Ectodermal cell (in vitro differentiated cells): ENCODE measurements at regions not wholly inside any gene's neighbourhood (a gene's known extent, or its start where the extent isn't known, plus 50 kb on each side); places are given as distances from the start of the nearest gene placed in this dataset.

Source experiments
- H3K27ac ChIP-seq: 2 replicates; pipeline ENCODE4 v1.7.0; 2013; ENCODE audit warnings: mild to moderate bottlenecking, low read depth, low read length; ENCODE audit not compliant: insufficient read depth, poor library complexity, severe bottlenecking
- H3K27me3 ChIP-seq: 2 replicates; pipeline ENCODE4 v1.7.0; 2013; ENCODE audit warnings: mild to moderate bottlenecking, low read length; ENCODE audit not compliant: insufficient read depth, control insufficient read depth, poor library complexity, severe bottlenecking
- H3K36me3 ChIP-seq: one replicate; pipeline ENCODE4 v1.7.0; 2013; ENCODE audit warnings: low read length; ENCODE audit not compliant: control insufficient read depth, insufficient read depth
- H3K4me1 ChIP-seq: one replicate; pipeline ENCODE4 v1.7.0; 2013; ENCODE audit warnings: low read length; ENCODE audit not compliant: control insufficient read depth, insufficient read depth
- H3K4me3 ChIP-seq: 2 replicates; pipeline ENCODE4 v1.7.0; 2013; ENCODE audit warnings: low read depth, low read length, control low read depth; ENCODE audit not compliant: insufficient read depth
- H3K9me3 ChIP-seq: 2 replicates; pipeline ENCODE4 v1.7.0; 2013; ENCODE audit warnings: mild to moderate bottlenecking, low read length, moderate library complexity; ENCODE audit not compliant: control insufficient read depth
- WGBS, 2 experiments: methylation state at CpG; one replicate each; pipeline ENCODE4 v1.1.7; 2013; ENCODE audit warnings: missing lambda C conversion rate in 2 of 2; 5-methylcytosine and 5-hydroxymethylcytosine counted together

DNA sequence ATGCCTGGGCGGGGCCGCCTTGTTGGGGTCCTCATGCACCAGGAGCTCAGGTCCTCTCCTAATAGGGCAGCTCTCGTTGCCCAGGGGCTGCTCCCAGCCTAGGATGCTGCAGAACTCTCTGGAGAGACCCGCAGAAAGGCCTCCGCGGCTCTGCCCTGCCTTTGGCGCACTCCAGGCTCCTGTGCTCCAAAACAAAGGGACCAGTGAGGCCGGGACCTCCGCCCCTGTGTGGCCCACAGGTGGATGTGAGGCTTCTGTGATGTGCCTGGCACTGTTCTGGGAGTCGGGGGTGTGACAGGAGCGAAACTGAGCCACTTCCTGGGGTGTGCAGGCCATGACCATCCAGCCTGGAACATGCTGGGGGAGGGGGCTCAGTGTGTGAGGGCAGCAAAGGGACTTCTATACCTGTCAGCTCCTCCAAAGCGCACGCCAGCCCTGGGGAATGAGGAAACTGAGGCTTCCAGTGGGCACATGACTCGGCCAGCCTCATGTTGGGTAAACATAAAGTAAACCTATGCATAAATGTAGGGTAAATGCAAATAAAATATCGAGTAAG, 153.2 kb downstream of the IRF8 start:
- Histone ChIP-seq H3K9me3 (no peaks in the 10 kb centered on the region), H3K27me3 (no peaks in the 10 kb centered on the region), H3K4me3 (no peak overlapping the region), H3K4me1 (peaks cover 7% of the 10 kb centered on the region), H3K27ac (no peak overlapping the region), H3K36me3 (no peaks in the 10 kb centered on the region)
- WGBS, 2 experiments: 88 to 89% methylated on average over 14 of the region's 15 CpGs

DNA sequence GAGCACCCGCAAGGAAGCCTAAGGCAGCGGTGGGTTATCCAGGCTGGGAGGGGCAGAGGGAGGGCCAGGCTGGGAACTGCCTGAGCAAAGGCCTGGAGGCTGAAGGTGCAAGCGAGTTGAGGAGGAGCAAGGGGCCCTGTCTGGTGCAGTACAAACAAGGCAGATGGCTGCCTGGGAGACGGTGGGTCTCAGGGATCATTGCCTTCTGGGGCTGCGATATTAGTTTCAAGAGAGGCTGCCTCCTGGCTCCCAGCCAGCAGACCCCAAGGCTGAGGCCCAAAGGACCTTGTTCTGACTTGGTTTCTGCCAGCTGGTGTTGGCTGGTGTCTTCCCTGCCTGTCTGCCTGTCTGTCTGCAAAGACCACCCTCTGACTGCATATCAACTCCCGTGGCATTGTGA, 154.0 kb downstream of the IRF8 start:
- Histone ChIP-seq H3K4me3 (no peak overlapping the region), H3K9me3 (no peaks in the 10 kb centered on the region), H3K27ac (no peak overlapping the region), H3K4me1 (peaks cover 7% of the 10 kb centered on the region), H3K36me3 (no peaks in the 10 kb centered on the region), H3K27me3 (no peaks in the 10 kb centered on the region)
- 88 to 89% methylated on average over 6 of the region's 6 CpGs for WGBS, 2 experiments

DNA sequence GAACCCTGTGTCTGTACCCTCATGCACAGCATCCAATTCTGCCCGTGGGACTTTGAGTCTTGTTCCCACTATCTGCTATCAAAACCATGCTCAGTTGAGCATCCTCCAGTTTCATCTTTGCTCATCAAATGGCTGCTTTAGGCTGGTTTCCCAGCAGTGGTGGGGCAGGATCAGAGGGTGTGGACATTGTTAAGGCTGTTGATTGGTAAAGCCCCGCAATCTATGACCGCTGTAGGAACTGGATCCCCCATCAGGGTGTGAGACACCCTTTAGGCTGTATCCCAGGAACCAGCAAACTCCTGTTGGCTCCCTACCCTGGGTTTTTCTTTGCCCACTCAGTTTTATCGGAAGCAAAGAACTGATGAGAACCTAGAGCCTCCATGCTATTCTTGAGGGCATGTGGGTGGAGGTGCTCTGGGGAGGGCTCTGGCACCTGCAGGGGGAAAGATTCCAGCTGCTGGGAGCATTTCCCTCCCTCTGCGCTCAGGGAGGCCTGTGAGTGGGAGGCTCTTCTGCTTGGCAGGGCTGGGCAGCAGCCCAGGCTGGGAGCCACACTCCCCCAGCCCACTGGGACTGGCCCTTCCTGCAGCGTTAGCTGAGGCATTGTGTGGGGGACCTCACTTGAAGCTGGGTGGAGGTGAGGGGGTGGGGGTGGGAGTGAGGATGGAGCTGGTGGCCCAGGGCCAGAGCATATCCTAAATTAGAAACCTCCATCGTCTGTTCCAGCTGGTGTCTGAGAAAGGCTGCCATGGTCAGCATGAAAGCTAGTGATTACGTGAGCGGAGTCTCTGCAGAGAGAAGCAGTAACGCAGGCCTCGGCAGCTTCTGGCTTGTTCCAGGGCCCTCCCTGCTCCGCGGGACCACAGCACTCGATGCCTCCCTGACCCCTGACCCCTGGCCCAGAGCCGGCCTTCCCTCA, 160.6 kb downstream of the IRF8 start:
- WGBS, 2 experiments: 79 to 81% methylated on average over 15 of the region's 15 CpGs
- no peaks in the 10 kb centered on the region for H3K4me1 ChIP-seq
- H3K36me3 ChIP-seq: no peaks in the 10 kb centered on the region
- peaks cover 11% of the 10 kb centered on the region for H3K27me3 ChIP-seq
- H3K4me3 ChIP-seq: no peak overlapping the region
- H3K27ac ChIP-seq: no peak overlapping the region
- no peaks in the 10 kb centered on the region for H3K9me3 ChIP-seq

DNA sequence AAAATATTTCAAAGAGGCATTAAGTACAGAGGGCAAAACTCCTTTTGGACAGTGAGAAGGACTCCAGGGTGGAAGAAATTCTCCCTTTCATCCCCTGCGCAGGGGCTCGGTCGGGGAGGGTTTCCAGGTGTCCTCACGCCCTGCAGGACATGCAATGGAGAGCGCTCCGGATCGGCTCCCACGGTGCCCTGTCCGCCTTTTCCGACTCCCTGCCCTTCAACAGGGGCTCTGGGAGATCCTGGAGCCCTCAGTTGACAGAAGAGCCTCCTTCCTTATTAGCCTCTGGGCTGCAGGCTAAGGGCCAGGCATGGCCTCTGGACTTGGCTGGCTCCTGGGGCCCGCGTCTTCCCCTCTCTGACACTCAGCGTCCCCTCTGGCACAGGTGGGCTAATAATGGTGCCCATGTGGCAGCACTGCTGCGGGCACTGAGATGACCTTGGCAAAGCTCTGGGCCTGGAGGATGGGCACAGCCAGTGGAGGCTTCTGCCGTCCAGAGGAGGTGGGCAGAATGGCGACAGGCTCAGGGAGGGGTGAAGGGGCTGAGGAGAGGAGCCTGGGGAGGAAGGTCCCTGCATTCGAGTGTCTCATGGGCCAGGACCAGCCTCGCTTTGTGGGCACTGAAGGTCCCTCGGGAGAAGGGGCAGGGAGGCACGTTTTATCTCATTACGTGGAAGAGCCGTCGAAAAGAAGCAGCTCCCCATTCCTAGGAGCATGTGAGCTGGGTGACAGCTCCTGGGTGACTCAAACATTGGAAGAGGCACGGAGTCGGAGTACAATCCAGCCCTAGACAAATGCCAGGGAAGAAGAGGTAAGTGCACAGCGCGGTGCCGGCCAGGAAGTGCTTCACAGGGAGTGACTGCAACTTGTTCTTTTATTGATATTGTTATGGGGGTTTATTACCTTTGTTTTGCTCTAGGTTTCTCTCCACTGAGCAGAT, 161.7 kb downstream of the IRF8 start:
- Histone ChIP-seq H3K4me3 (no peak overlapping the region), H3K4me1 (no peaks in the 10 kb centered on the region), H3K27me3 (peaks cover 11% of the 10 kb centered on the region), H3K9me3 (no peaks in the 10 kb centered on the region), H3K36me3 (no peaks in the 10 kb centered on the region), H3K27ac (no peak overlapping the region)
- WGBS, 2 experiments: 92% methylated on average over 28 of the region's 28 CpGs

DNA sequence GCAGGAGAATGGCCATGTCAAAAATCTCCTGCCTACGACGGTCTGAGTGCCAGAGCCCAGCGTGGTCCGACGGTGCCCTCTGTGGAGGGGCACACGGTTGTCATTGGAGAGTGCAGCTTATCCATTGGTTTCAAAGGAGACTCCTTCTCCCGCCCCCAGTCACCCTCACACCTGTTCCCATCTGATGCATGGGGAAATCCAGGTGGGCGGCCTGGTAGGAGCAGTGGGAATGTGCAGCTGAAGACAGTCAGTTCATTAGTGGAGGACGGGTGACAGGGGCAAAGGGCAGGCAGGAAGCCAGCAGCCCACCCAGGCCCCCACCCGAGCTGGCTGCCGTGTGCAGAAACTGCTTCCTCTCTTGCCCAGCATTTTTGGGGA, 162.3 kb downstream of the IRF8 start:
- Histone ChIP-seq H3K27me3 (peaks cover 12% of the 10 kb centered on the region), H3K4me1 (no peaks in the 10 kb centered on the region), H3K9me3 (no peaks in the 10 kb centered on the region), H3K27ac (no peak overlapping the region), H3K4me3 (no peak overlapping the region), H3K36me3 (no peaks in the 10 kb centered on the region)
- WGBS, 2 experiments: 88 to 89% methylated on average over 11 of the region's 11 CpGs

DNA sequence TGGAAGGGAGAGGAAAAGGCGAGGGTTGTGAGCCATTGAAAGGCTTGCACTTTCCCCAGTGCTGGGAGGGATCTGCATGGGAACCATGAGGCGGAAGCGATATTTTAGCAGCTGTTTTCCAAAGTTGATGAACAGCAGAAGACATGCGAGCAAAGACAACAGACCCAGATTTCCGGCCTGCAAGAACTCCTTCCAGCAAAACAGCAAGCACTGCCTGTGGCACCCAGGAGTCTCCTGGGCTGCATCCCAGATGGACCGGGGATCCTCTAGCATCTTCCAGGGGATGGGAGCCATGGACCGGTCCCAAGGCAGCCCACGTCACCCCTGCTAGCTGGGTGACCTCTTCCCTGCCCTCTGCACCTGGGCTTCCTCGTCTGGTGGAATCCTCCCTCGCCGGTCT, 162.8 kb downstream of the IRF8 start:
- Histone ChIP-seq H3K9me3 (no peaks in the 10 kb centered on the region), H3K4me3 (no peak overlapping the region), H3K27ac (no peak overlapping the region), H3K36me3 (no peaks in the 10 kb centered on the region), H3K4me1 (no peaks in the 10 kb centered on the region), H3K27me3 (peaks cover 16% of the 10 kb centered on the region)
- WGBS, 2 experiments: 91 to 93% methylated on average over 11 of the region's 11 CpGs

DNA sequence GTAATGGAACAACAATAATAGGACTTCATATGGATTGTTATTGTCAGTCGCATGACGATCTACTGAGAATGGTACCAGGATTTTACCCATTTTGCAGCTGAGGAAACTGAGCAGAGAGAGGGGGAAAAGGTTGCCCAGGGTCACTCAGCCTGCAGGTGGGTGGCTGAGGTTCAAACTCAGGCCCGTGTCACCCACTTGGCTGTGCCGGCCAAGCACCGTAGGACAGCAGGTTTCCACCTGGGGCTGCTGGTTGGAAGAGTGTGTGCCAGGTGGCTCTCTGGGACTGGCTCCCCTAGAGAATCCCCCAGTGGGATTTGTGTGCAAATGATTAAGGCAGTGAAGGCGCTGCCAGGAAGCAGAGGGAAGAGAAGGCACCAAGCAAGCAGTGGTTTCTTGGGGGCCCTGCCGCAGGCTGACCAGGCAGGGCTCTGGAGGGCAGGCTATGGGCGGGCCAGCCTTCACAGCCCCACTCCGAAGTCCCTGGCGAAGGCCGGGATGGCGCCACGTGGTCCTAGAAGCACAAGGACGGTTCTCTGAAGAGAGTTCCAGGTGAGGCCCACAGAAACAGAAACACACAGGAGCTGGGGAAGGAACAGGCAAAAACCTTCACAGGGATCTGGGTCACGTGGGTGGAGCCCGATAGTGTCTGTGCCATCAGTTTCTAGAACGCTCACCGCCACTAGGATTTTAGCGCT, 163.5 kb downstream of the IRF8 start:
- H3K27ac ChIP-seq: no peak overlapping the region
- no peak overlapping the region for H3K4me3 ChIP-seq
- 86 to 89% methylated on average over 19 of the region's 19 CpGs for WGBS, 2 experiments
- no peaks in the 10 kb centered on the region for H3K36me3 ChIP-seq
- no peaks in the 10 kb centered on the region for H3K4me1 ChIP-seq
- H3K9me3 ChIP-seq: no peaks in the 10 kb centered on the region
- peaks cover 17% of the 10 kb centered on the region for H3K27me3 ChIP-seq

DNA sequence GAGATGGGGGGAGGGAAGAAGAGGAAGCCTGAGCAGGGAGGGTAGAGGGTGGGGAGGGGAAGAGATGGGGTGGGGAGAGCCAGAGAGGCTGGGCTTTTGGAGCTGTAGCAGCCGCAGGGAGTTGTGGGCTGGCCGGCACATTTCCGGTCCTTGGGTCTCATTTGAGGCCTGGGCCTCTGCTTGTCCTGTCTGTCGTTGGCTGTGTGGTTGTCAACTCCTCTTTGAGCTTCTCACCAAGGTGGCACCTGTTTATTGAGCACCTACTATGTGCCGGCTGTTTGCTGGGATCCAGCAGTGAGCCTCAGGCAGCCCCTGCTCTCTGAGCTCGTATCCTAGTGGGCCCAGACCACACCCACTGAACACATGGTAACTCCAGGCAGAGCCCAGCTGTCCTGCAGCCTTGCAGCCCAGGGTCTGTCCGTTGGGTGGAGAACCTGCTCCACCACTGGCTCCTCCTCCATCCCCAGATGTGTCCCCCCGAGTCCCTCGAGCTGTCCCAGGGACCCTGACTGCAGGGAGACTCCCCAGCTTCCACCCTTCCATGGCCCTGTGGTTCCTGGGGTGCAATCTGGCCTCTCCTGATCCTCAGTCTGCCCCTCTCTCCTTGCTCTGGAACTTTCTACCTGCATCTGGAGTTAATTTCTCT, 164.9 kb downstream of the IRF8 start:
- no peaks in the 10 kb centered on the region for H3K36me3 ChIP-seq
- H3K27ac ChIP-seq: no peak overlapping the region
- H3K4me3 ChIP-seq: no peak overlapping the region
- peaks cover 17% of the 10 kb centered on the region for H3K27me3 ChIP-seq
- WGBS, 2 experiments: 82 to 86% methylated on average over 9 of the region's 9 CpGs
- no peaks in the 10 kb centered on the region for H3K4me1 ChIP-seq
- H3K9me3 ChIP-seq: no peaks in the 10 kb centered on the region

DNA sequence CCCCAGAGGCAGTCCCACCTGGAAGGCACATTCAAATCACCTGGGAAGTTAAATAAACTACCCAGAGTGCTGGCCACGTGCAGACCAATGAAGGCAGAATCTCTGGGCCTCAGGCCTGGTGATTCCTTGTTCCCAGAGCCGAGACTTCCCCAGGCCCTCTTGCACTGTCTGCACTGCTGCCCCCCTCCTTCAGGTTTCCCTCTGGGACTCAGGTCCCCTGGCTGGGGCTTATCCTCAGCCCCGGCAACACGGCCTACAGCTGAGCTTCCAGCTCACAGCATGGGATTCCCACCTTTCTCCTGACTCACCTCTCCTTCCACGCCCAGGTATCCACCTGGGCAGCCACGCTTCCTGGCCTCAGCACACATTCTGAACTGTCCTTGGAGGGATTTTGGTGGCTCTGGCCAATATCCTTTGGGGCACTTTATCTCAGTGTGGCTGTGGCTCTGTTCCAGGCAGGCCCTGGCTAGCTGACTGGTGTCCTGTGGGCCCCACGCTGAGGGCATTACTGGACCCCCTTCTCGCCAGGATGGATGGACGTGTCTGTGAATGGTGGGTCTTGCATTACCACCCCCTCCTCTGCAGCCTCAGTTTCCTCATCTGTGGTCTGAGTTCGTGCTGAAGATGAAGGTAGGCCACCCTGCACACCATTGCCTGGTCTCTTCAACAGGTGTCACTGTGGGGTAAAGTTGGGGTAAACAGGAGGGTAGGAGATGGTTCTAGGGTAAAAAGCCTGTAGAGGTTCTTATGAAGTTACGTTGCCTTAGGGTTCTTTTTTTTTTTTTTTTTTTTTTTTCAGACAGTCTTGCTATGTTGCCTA, 165.7 kb downstream of the IRF8 start:
- H3K4me1 ChIP-seq: no peaks in the 10 kb centered on the region
- no peaks in the 10 kb centered on the region for H3K36me3 ChIP-seq
- H3K9me3 ChIP-seq: no peaks in the 10 kb centered on the region
- peaks cover 17% of the 10 kb centered on the region for H3K27me3 ChIP-seq
- WGBS, 2 experiments: 88% methylated on average over 11 of the region's 11 CpGs
- no peak overlapping the region for H3K4me3 ChIP-seq
- no peak overlapping the region for H3K27ac ChIP-seq
